Muscle layer of colon (tissue), 2 donors: ENCODE measurements at regions not wholly inside any gene's neighbourhood (a gene's known extent, or its start where the extent isn't known, plus 50 kb on each side); places are given as distances from the start of the nearest gene placed in this dataset.
"Not testable (repeated sequence)": the region's sequence is repeated elsewhere in the genome, so short reads cannot be mapped to it uniquely, and the experiment has no call there.

Experiments
- H3K27ac ChIP-seq: one replicate; pipeline ENCODE4 v1.7.0; 2013; ENCODE audit warnings: low read depth, mild to moderate bottlenecking, low read length, moderate library complexity
- H3K27me3 ChIP-seq, 2 donors: one replicate each; pipeline ENCODE4 v1.7.0; 2013; ENCODE audit warnings: low read length in 2 of 2, mild to moderate bottlenecking in 2 of 2; ENCODE audit not compliant: insufficient read depth in 2 of 2, control insufficient read depth in 1 of 2
- H3K36me3 ChIP-seq: one replicate; pipeline ENCODE4 v1.7.0; 2013; ENCODE audit warnings: mild to moderate bottlenecking, low read length; ENCODE audit not compliant: insufficient read depth
- H3K4me1 ChIP-seq: one replicate; pipeline ENCODE4 v1.7.0; 2013; ENCODE audit warnings: mild to moderate bottlenecking, low read length; ENCODE audit not compliant: insufficient read depth
- H3K4me3 ChIP-seq, 2 donors: one replicate each; pipeline ENCODE4 v1.7.0; 2013; ENCODE audit warnings: low read length in 2 of 2, low read depth in 1 of 2, mild to moderate bottlenecking in 1 of 2, moderate library complexity in 1 of 2
- H3K9ac ChIP-seq: one replicate; pipeline ENCODE4 v1.7.0; 2013; ENCODE audit warnings: low read length
- H3K9me3 ChIP-seq: one replicate; pipeline ENCODE4 v1.7.0; 2013; ENCODE audit warnings: mild to moderate bottlenecking, low read length
- donor health status: abdominal sarcoma.
- donor health status: Adenocarcinoma of cecum.

- not testable (repeated sequence) for H3K9me3 ChIP-seq, H3K27me3 ChIP-seq, H3K9ac ChIP-seq, H3K27ac ChIP-seq, H3K36me3 ChIP-seq, H3K4me1 ChIP-seq, H3K4me3 ChIP-seq
These were observed 123.3 kb downstream of the EFNB1 start for GRCh38 chrX:68951942-68952619.

GRCh38 chrX:68950937-68951336, 122.1 kb downstream of the EFNB1 start:
- H3K36me3 ChIP-seq = no peaks in the 10 kb centered on the region
- no peaks in the 10 kb centered on the region for H3K4me1 ChIP-seq
- H3K9ac ChIP-seq = no peak overlapping the region
- peaks cover 0 to 6% of the 10 kb centered on the region in 2 donors for H3K27me3 ChIP-seq
- peaks cover 4% of the 10 kb centered on the region for H3K9me3 ChIP-seq
- H3K27ac ChIP-seq = no peak overlapping the region
- H3K4me3 ChIP-seq = no peak overlapping the region

GRCh38 chrX:68947882-68948605, 119.2 kb downstream of the EFNB1 start:
- no peaks in the 10 kb centered on the region for H3K9me3 ChIP-seq
- H3K9ac ChIP-seq = no peak overlapping the region
- no peaks in the 10 kb centered on the region for H3K36me3 ChIP-seq
- H3K4me3 ChIP-seq = no peak overlapping the region
- H3K27me3 ChIP-seq = peaks cover 0 to 6% of the 10 kb centered on the region in 2 donors
- H3K4me1 ChIP-seq = no peaks in the 10 kb centered on the region
- no peak overlapping the region for H3K27ac ChIP-seq

GRCh38 chrX:68945603-68946228, 116.9 kb downstream of the EFNB1 start:
- H3K27me3 ChIP-seq = peaks cover 0 to 6% of the 10 kb centered on the region in 2 donors

GRCh38 chrX:68945081-68945602, 116.3 kb downstream of the EFNB1 start:
- Histone ChIP-seq H3K36me3 (no peaks in the 10 kb centered on the region), H3K4me3 (no peak overlapping the region), H3K27ac (no peak overlapping the region)

More at GRCh38 chrX:68945603-68946228, 116.9 kb downstream of the EFNB1 start:
- Histone ChIP-seq H3K9ac (no peak overlapping the region), H3K27ac (no peak overlapping the region), H3K36me3 (no peaks in the 10 kb centered on the region), H3K4me3 (no peak overlapping the region), H3K9me3 (no peaks in the 10 kb centered on the region), H3K4me1 (peaks cover 8% of the 10 kb centered on the region)

GRCh38 chrX:68944211-68944610, 115.4 kb downstream of the EFNB1 start:
- no peaks in the 10 kb centered on the region for H3K9me3 ChIP-seq
- no peak overlapping the region for H3K4me3 ChIP-seq
- peaks cover 0 to 6% of the 10 kb centered on the region in 2 donors for H3K27me3 ChIP-seq
- no peak overlapping the region for H3K27ac ChIP-seq
- no peak overlapping the region for H3K9ac ChIP-seq
- H3K4me1 ChIP-seq = peaks cover 8% of the 10 kb centered on the region
- H3K36me3 ChIP-seq = no peaks in the 10 kb centered on the region

More at GRCh38 chrX:68945081-68945602, 116.3 kb downstream of the EFNB1 start:
- Histone ChIP-seq H3K9ac (no peak overlapping the region), H3K4me1 (peaks cover 8% of the 10 kb centered on the region), H3K9me3 (no peaks in the 10 kb centered on the region), H3K27me3 (peaks cover 0 to 6% of the 10 kb centered on the region in 2 donors)

GRCh38 chrX:68942840-68943239, 114.0 kb downstream of the EFNB1 start:
- peaks cover 8% of the 10 kb centered on the region for H3K4me1 ChIP-seq
- no peak overlapping the region for H3K9ac ChIP-seq
- H3K27me3 ChIP-seq = no peaks in the 10 kb centered on the region
- H3K4me3 ChIP-seq = no peak overlapping the region
- H3K27ac ChIP-seq = no peak overlapping the region
- H3K36me3 ChIP-seq = no peaks in the 10 kb centered on the region
- no peaks in the 10 kb centered on the region for H3K9me3 ChIP-seq

GRCh38 chrX:68942104-68942503, 113.3 kb downstream of the EFNB1 start:
- H3K9ac ChIP-seq = no peak overlapping the region
- no peak overlapping the region for H3K27ac ChIP-seq
- H3K27me3 ChIP-seq = no peaks in the 10 kb centered on the region
- peaks cover 8% of the 10 kb centered on the region for H3K4me1 ChIP-seq
- no peaks in the 10 kb centered on the region for H3K9me3 ChIP-seq
- H3K36me3 ChIP-seq = no peaks in the 10 kb centered on the region
- no peak overlapping the region for H3K4me3 ChIP-seq

- H3K4me1 ChIP-seq = peaks cover 8% of the 10 kb centered on the region
- H3K9me3 ChIP-seq = no peaks in the 10 kb centered on the region
- no peak overlapping the region for H3K27ac ChIP-seq
These were observed 112.6 kb downstream of the EFNB1 start for GRCh38 chrX:68941385-68941952.

GRCh38 chrX:68940601-68941000, 111.8 kb downstream of the EFNB1 start:
- Histone ChIP-seq H3K4me1 (peaks cover 8% of the 10 kb centered on the region), H3K36me3 (no peaks in the 10 kb centered on the region), H3K4me3 (no peak overlapping the region), H3K27me3 (no peaks in the 10 kb centered on the region), H3K27ac (no peak overlapping the region), H3K9ac (no peak overlapping the region), H3K9me3 (no peaks in the 10 kb centered on the region)

More at GRCh38 chrX:68941385-68941952, 112.6 kb downstream of the EFNB1 start:
- Histone ChIP-seq H3K9ac (no peak overlapping the region), H3K36me3 (no peaks in the 10 kb centered on the region), H3K4me3 (no peak overlapping the region), H3K27me3 (no peaks in the 10 kb centered on the region)

- Histone ChIP-seq H3K27ac (no peak overlapping the region), H3K4me1 (peaks cover 8% of the 10 kb centered on the region), H3K9ac (no peak overlapping the region), H3K36me3 (no peaks in the 10 kb centered on the region), H3K27me3 (no peaks in the 10 kb centered on the region), H3K9me3 (no peaks in the 10 kb centered on the region), H3K4me3 (no peak overlapping the region)
These were observed 111.0 kb downstream of the EFNB1 start for GRCh38 chrX:68939868-68940267.
